ENCODE measurements at regions not wholly inside any gene's neighbourhood (a gene's known extent, or its start where the extent isn't known, plus 50 kb on each side); places are given as distances from the start of the nearest gene placed in this dataset.

GRCh38 chrX:45306794-45307193 is 106.1 kb upstream of the DIPK2B start:
- no peak for DNase-seq (ENCODE audit: extremely low spot score in 2 of 2)
- H3K4me1 ChIP-seq: no peaks in the 10 kb centered on the region
- TF ChIP-seq CTCF (IDR thresholded peaks at IDR 0.05): no peak
- no peak for TF ChIP-seq POLR2A (IDR thresholded peaks at IDR 0.05)
- no peak for TF ChIP-seq POLR2AphosphoS5 (IDR thresholded peaks at IDR 0.05; ENCODE audit: insufficient read depth in 1 of 2, low read depth in 1 of 2)
- H3K4me3 ChIP-seq: no peak overlapping the region
- intact Hi-C loops (cut with DNase I): no loop called here
- no peaks in the 10 kb centered on the region for H3K9me3 ChIP-seq
- H3K27ac ChIP-seq: no peak overlapping the region
- H3K27me3 ChIP-seq: no peaks in the 10 kb centered on the region
- H3K36me3 ChIP-seq: no peaks in the 10 kb centered on the region

GRCh38 chrX:45300638-45301037 is 100.0 kb upstream of the DIPK2B start:
- no peak overlapping the region for H3K4me3 ChIP-seq
- intact Hi-C loops (cut with DNase I): no loop called here
- TF ChIP-seq CTCF (IDR thresholded peaks at IDR 0.05) (no peak), POLR2A (IDR thresholded peaks at IDR 0.05) (no peak), POLR2AphosphoS5 (IDR thresholded peaks at IDR 0.05; ENCODE audit: insufficient read depth in 1 of 2, low read depth in 1 of 2) (no peak)
- no peaks in the 10 kb centered on the region for H3K27me3 ChIP-seq
- no peaks in the 10 kb centered on the region for H3K9me3 ChIP-seq
- DNase-seq (ENCODE audit: extremely low spot score in 2 of 2): no peak
- no peak overlapping the region for H3K27ac ChIP-seq
- no peaks in the 10 kb centered on the region for H3K36me3 ChIP-seq
- H3K4me1 ChIP-seq: no peaks in the 10 kb centered on the region

- no peak for TF ChIP-seq POLR2AphosphoS5 (IDR thresholded peaks at IDR 0.05; ENCODE audit: insufficient read depth in 1 of 2, low read depth in 1 of 2)
- no peaks in the 10 kb centered on the region for H3K36me3 ChIP-seq
- no peak overlapping the region for H3K27ac ChIP-seq
- H3K4me3 ChIP-seq: no peak overlapping the region
- no peaks in the 10 kb centered on the region for H3K27me3 ChIP-seq
- no peak for DNase-seq (ENCODE audit: extremely low spot score in 2 of 2)
- H3K4me1 ChIP-seq: no peaks in the 10 kb centered on the region
- intact Hi-C loops (cut with DNase I): no loop called here
- no peaks in the 10 kb centered on the region for H3K9me3 ChIP-seq
Measured at GRCh38 chrX:45295259-45295986, 94.7 kb upstream of the DIPK2B start.

- peaks cover 4% of the 10 kb centered on the region for H3K9me3 ChIP-seq
- TF ChIP-seq POLR2AphosphoS5 (IDR thresholded peaks at IDR 0.05; ENCODE audit: insufficient read depth in 1 of 2, low read depth in 1 of 2) (no peak), CTCF (IDR thresholded peaks at IDR 0.05) (no peak), POLR2A (IDR thresholded peaks at IDR 0.05) (no peak)
- H3K27ac ChIP-seq: no peak overlapping the region
- intact Hi-C loops (cut with DNase I): no loop called here
- H3K4me3 ChIP-seq: no peak overlapping the region
- no peaks in the 10 kb centered on the region for H3K36me3 ChIP-seq
- no peak for DNase-seq (ENCODE audit: extremely low spot score in 2 of 2)
- no peaks in the 10 kb centered on the region for H3K4me1 ChIP-seq
- H3K27me3 ChIP-seq: no peaks in the 10 kb centered on the region
Measured at GRCh38 chrX:45274576-45274975, 73.9 kb upstream of the DIPK2B start.

- no peaks in the 10 kb centered on the region for H3K4me1 ChIP-seq
- DNase-seq (ENCODE audit: extremely low spot score in 2 of 2): no peak
- no peak overlapping the region for H3K27ac ChIP-seq
- TF ChIP-seq CTCF (IDR thresholded peaks at IDR 0.05): no peak
- no peak for TF ChIP-seq POLR2A (IDR thresholded peaks at IDR 0.05)
- TF ChIP-seq POLR2AphosphoS5 (IDR thresholded peaks at IDR 0.05; ENCODE audit: insufficient read depth in 1 of 2, low read depth in 1 of 2): no peak
- H3K36me3 ChIP-seq: no peaks in the 10 kb centered on the region
- H3K4me3 ChIP-seq: no peak overlapping the region
- no peaks in the 10 kb centered on the region for H3K27me3 ChIP-seq
- H3K9me3 ChIP-seq: no peaks in the 10 kb centered on the region
- intact Hi-C loops (cut with DNase I): no loop called here
Measured at GRCh38 chrX:45267007-45267406, 66.3 kb upstream of the DIPK2B start.
